WTC11 (cell line): ENCODE measurements at regions not wholly inside any gene's neighbourhood (a gene's known extent, or its start where the extent isn't known, plus 50 kb on each side); places are given as distances from the start of the nearest gene placed in this dataset.

Source experiments
- ATAC-seq: fragments of 200-7000 bp; cut with Tn5 transposase; 2 replicates; pipeline ENCODE4 v1.10.0; 2021; ENCODE audit warnings: mild to moderate bottlenecking, moderate library complexity
- CTCF ChIA-PET: fragments of 300-600 bp; sonication (Branson Sonifier 250); formaldehyde crosslinking; loops from one replicate; lab custom pipeline; 2021; ENCODE audit warnings: antibody characterized with exemption; lab: Charles Lee
- POLR2A ChIA-PET: fragments of 350-600 bp; sonication (Branson Sonifier 250); formaldehyde crosslinking; loops from one replicate; lab custom pipeline; 2021; ENCODE audit warnings: antibody characterized with exemption; lab: Charles Lee
- DNase-seq: peaks from one replicate; pipeline ENCODE4 v3.0.0; 2021; ENCODE audit warnings: low spot score
- H3K27ac Mint-ChIP-seq: 2 replicates; pipeline ENCODE4 v1.8.0; 2021; ENCODE audit warnings: mixed read lengths
- H3K27me3 Mint-ChIP-seq: 2 replicates; pipeline ENCODE4 v1.8.0; 2021; ENCODE audit warnings: low read depth, mild to moderate bottlenecking, moderate library complexity, mixed read lengths
- H3K36me3 Mint-ChIP-seq: 2 replicates; pipeline ENCODE4 v1.8.0; 2021; ENCODE audit warnings: mixed read lengths
- H3K4me1 Mint-ChIP-seq: 2 replicates; pipeline ENCODE4 v1.8.0; 2022; ENCODE audit warnings: mixed read lengths
- H3K4me3 Mint-ChIP-seq: 2 replicates; pipeline ENCODE4 v1.8.0; 2021; ENCODE audit warnings: mild to moderate bottlenecking, moderate library complexity, mixed read lengths
- H3K9me3 Mint-ChIP-seq: 2 replicates; pipeline ENCODE4 v1.8.0; 2021; ENCODE audit warnings: mixed read lengths
- AR ChIP-seq: fragments of 250-450 bp; sonication (Bioruptor Pico); IDR thresholded peaks from 2 replicates; pipeline ENCODE4 v1.9.0; 2021; ENCODE audit warnings: mild to moderate bottlenecking
- CREB1 ChIP-seq: sonication (generic); formaldehyde crosslinking; IDR thresholded peaks from 2 replicates; pipeline ENCODE4 v1.8.0; 2023; ENCODE audit warnings: mild to moderate bottlenecking, missing genetic modification reagents
- E2F1 ChIP-seq: sonication (generic); formaldehyde crosslinking; IDR thresholded peaks from 2 replicates; pipeline ENCODE4 v1.8.0; 2022; ENCODE audit warnings: mild to moderate bottlenecking, missing genetic modification reagents
- E2F5 ChIP-seq: sonication (generic); formaldehyde crosslinking; IDR thresholded peaks from 2 replicates; pipeline ENCODE4 v1.8.1; 2022; ENCODE audit warnings: mild to moderate bottlenecking, moderate library complexity, missing genetic modification reagents
- FOXJ3 ChIP-seq: sonication (generic); formaldehyde crosslinking; IDR thresholded peaks from 2 replicates; pipeline ENCODE4 v1.9.0; 2021; ENCODE audit warnings: missing genetic modification reagents, mild to moderate bottlenecking, borderline replicate concordance
- HMGA2 ChIP-seq: fragments of 250-450 bp; sonication (Bioruptor Pico); IDR thresholded peaks from 2 replicates; pipeline ENCODE4 v1.4.0; 2021; ENCODE audit warnings: mild to moderate bottlenecking, moderate library complexity
- IRF2 ChIP-seq: sonication (generic); formaldehyde crosslinking; IDR thresholded peaks from 2 replicates; pipeline ENCODE4 v1.8.0; 2022; ENCODE audit warnings: low read depth, missing genetic modification reagents, borderline replicate concordance
- JAZF1 ChIP-seq: fragments of 250-450 bp; sonication (Bioruptor Pico); IDR thresholded peaks from 2 replicates; pipeline ENCODE4 v1.9.0; 2021; ENCODE audit warnings: moderate library complexity, mild to moderate bottlenecking, inconsistent platforms
- JUN ChIP-seq: sonication (generic); formaldehyde crosslinking; IDR thresholded peaks from 2 replicates; pipeline ENCODE4 v1.8.0; 2023; ENCODE audit warnings: mild to moderate bottlenecking, missing genetic modification reagents
- KAT7 ChIP-seq: sonication (generic); formaldehyde crosslinking; IDR thresholded peaks from 2 replicates; pipeline ENCODE4 v1.8.1; 2023; ENCODE audit warnings: missing genetic modification reagents, mild to moderate bottlenecking, borderline replicate concordance
- NFE2L1 ChIP-seq: sonication (generic); formaldehyde crosslinking; IDR thresholded peaks from 2 replicates; pipeline ENCODE4 v1.8.1; 2023; ENCODE audit warnings: missing genetic modification reagents
- NR1H2 ChIP-seq: sonication (generic); formaldehyde crosslinking; IDR thresholded peaks from 2 replicates; pipeline ENCODE4 v1.9.0; 2021; ENCODE audit warnings: mild to moderate bottlenecking, moderate library complexity, missing genetic modification reagents
- RELA ChIP-seq: sonication (generic); formaldehyde crosslinking; IDR thresholded peaks from 2 replicates; pipeline ENCODE4 v1.8.1; 2022; ENCODE audit warnings: missing genetic modification reagents, mild to moderate bottlenecking, borderline replicate concordance
- ZBTB21 ChIP-seq: sonication (generic); formaldehyde crosslinking; IDR thresholded peaks from 2 replicates; pipeline ENCODE4 v1.8.1; 2023; ENCODE audit warnings: mild to moderate bottlenecking, missing genetic modification reagents, borderline replicate concordance
- ZBTB43 ChIP-seq: sonication (generic); formaldehyde crosslinking; IDR thresholded peaks from 2 replicates; pipeline ENCODE4 v1.8.1; 2023; ENCODE audit warnings: mild to moderate bottlenecking, missing genetic modification reagents
- ZNF121 ChIP-seq: sonication (generic); formaldehyde crosslinking; IDR thresholded peaks from 2 replicates; pipeline ENCODE4 v1.8.0; 2023; ENCODE audit warnings: missing genetic modification reagents
- ZNF138 ChIP-seq: sonication (generic); formaldehyde crosslinking; conservative IDR thresholded peaks from 2 replicates; pipeline ENCODE4 v1.8.1; 2022; ENCODE audit warnings: mild to moderate bottlenecking, moderate library complexity, missing genetic modification reagents
- ZNF263 ChIP-seq: sonication (generic); formaldehyde crosslinking; IDR thresholded peaks from 2 replicates; pipeline ENCODE4 v1.8.1; 2022; ENCODE audit warnings: low read depth, mild to moderate bottlenecking, moderate library complexity, missing genetic modification reagents
- ZSCAN18 ChIP-seq: fragments of 250-450 bp; sonication (Bioruptor Pico); IDR thresholded peaks from 2 replicates; pipeline ENCODE4 v2.1.2; 2022; ENCODE audit warnings: mild to moderate bottlenecking, moderate library complexity

GRCh38 chr4:54863571-54864255, 206.0 kb downstream of the KIT start (continued):
- TF ChIP-seq HMGA2 (CRISPR knock-in tag) = no peak
- TF ChIP-seq ZBTB21 (CRISPR knock-in tag) = no peak
- no peak for TF ChIP-seq NFE2L1 (CRISPR knock-in tag)
- TF ChIP-seq IRF2 (CRISPR knock-in tag) = no peak
- no peak for TF ChIP-seq ZBTB43 (CRISPR knock-in tag)
- no peak for TF ChIP-seq NR1H2
- TF ChIP-seq E2F1 (CRISPR knock-in tag) = no peak
- TF ChIP-seq ZNF121 (CRISPR knock-in tag) = no peak
- TF ChIP-seq, all 79 proteins: peak for 0

GRCh38 chr4:54861201-54861600, 203.4 kb downstream of the KIT start:
- DNase-seq (no peak), ATAC-seq (no peak)
- no peaks in the 10 kb centered on the region for H3K4me1 Mint-ChIP-seq
- no peaks in the 10 kb centered on the region for H3K9me3 Mint-ChIP-seq
- H3K4me3 Mint-ChIP-seq = no peak overlapping the region
- no peaks in the 10 kb centered on the region; the same call in 1 of the 2 replicates for H3K27me3 Mint-ChIP-seq
- POLR2A ChIA-PET = no interaction called here
- TF ChIP-seq RELA (CRISPR knock-in tag) (no peak), ZBTB21 (CRISPR knock-in tag) (no peak), KAT7 (CRISPR knock-in tag) (no peak), AR (CRISPR knock-in tag) (no peak), CREB1 (CRISPR knock-in tag) (no peak), E2F5 (no peak), FOXJ3 (CRISPR knock-in tag) (no peak), ZNF263 (CRISPR knock-in tag) (no peak), ZSCAN18 (CRISPR knock-in tag) (no peak), JAZF1 (CRISPR knock-in tag) (no peak), JUN (CRISPR knock-in tag) (no peak), ZNF138 (CRISPR knock-in tag) (no peak)
- H3K27ac Mint-ChIP-seq = no peak overlapping the region
- no peaks in the 10 kb centered on the region for H3K36me3 Mint-ChIP-seq
- CTCF ChIA-PET = no interaction called here
